GM10248 (cell line): ENCODE measurements at regions not wholly inside any gene's neighbourhood (a gene's known extent, or its start where the extent isn't known, plus 50 kb on each side); places are given as distances from the start of the nearest gene placed in this dataset.

Experiments
- CTCF ChIA-PET: fragments of 300-600 bp; sonication (Branson Sonifier 250); formaldehyde crosslinking; extraction: SDS; loops from one replicate; lab custom pipeline; 2021; ENCODE audit warnings: antibody characterized with exemption; lab: Yijun Ruan, JAX
- POLR2A ChIA-PET: fragments of 350-650 bp; sonication (Branson Sonifier 250); formaldehyde crosslinking; extraction: SDS; loops from one replicate; lab custom pipeline; 2020; ENCODE audit warnings: antibody characterized with exemption; lab: Yijun Ruan, JAX
- DNase-seq: peaks from one replicate; pipeline ENCODE4 v3.0.0; 2012; ENCODE audit errors: extremely low spot score
- CTCF ChIP-seq: IDR thresholded peaks from 2 replicates; pipeline ENCODE4 v1.5.1; 2012; ENCODE audit warnings: mild to moderate bottlenecking, low read depth; ENCODE audit errors: extremely low read depth, missing control alignments, control extremely low read depth

GRCh38 chr7:117955046-117955445, 81.8 kb upstream of the CTTNBP2 start:
- CTCF ChIA-PET: no interaction called here
- POLR2A ChIA-PET: no interaction called here
- DNase-seq: no peak
- TF ChIP-seq CTCF: no peak

- CTCF ChIA-PET: no interaction called here
- TF ChIP-seq CTCF: no peak
- no peak for DNase-seq
- POLR2A ChIA-PET: no interaction called here
These were observed 87.1 kb upstream of the CTTNBP2 start for GRCh38 chr7:117960351-117960750.

GRCh38 chr7:117961235-117961634, 88.0 kb upstream of the CTTNBP2 start:
- CTCF ChIA-PET: no interaction called here
- TF ChIP-seq CTCF: no peak
- POLR2A ChIA-PET: no interaction called here
- no peak for DNase-seq

- TF ChIP-seq CTCF: no peak
- no peak for DNase-seq
- ChIA-PET CTCF (interaction anchor here (1.3 kb wide), 1 partner anchor 55 kb away, joined by 3 read pairs; no protein-coding TSS in a partner anchor), POLR2A (no interaction called here)
These were observed 89.2 kb upstream of the CTTNBP2 start for GRCh38 chr7:117962366-117962994.

GRCh38 chr7:117963264-117964197, 90.3 kb upstream of the CTTNBP2 start:
- ChIA-PET POLR2A (no interaction called here), CTCF (interaction anchor here (1.3 kb wide), 1 partner anchor 54 kb away, joined by 3 read pairs; no protein-coding TSS in a partner anchor)
- DNase-seq: no peak
- no peak for TF ChIP-seq CTCF

GRCh38 chr7:117970801-117971200, 97.6 kb upstream of the CTTNBP2 start:
- CTCF ChIA-PET: no interaction called here
- TF ChIP-seq CTCF: no peak
- no peak for DNase-seq
- POLR2A ChIA-PET: no interaction called here
